NCI-H2196 treated with DMSO at 0.1 percent for 48 hours (cell line): ENCODE measurements at regions not wholly inside any gene's neighbourhood (a gene's known extent, or its start where the extent isn't known, plus 50 kb on each side); places are given as distances from the start of the nearest gene placed in this dataset.
"Not testable (repeated sequence)": the region's sequence is repeated elsewhere in the genome, so short reads cannot be mapped to it uniquely, and the experiment has no call there.

Experiments
- DNase-seq: peaks from one replicate; lab custom pipeline; 2025; ENCODE audit not compliant: unreplicated experiment; lab: John Stamatoyannopoulos, UW

DNA sequence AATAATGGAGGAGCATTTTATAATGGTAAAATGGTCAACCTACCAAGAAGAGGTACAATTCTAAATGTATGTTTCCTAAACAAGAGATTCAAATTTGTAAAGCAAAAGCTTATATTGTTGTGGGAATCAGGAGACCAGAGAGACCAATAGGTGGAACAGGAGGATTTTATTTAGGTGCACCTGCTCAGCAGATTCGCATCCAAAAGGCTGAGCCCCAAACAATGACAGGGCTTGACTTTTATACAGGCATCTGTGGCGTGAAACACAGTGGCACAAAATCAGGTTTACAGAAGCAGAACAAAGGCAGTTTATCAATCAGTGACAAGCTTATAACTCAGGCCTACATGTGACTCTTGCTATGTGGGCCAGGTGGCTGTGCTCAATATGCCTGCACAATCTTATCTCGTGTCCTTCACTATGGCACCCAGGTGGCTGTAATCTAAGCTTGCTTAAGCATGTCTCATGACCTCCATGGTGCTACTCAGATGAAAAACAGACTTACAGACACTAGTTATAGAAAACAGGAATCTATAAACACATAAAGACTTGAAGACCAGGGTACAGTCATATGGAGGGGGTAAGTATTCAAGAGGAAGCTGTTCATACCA lies 780.2 kb upstream of the CA10 start:
- no peak for DNase-seq

GRCh38 chr17:52930581-52930980 lies 772.1 kb upstream of the CA10 start:
- DNase-seq, result no peak

DNA sequence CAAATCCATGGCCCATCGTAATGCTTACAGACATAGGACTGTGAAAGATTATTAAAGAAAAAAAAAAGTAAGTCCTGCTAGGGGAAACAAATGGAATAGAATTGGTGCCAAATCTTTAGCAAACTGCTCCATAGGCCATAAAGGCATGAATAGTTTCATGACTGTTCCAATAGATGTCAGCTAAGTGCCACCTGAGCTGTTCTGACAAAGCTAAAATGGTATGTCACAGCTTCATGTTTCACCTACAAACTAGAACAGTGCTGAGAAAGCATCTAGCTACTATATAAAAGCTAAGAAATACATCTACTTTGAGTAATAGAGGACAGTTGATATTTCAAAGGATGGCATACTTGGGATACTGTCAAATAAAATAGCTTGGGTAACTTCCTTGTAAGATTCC lies 771.6 kb upstream of the CA10 start:
- no peak for DNase-seq

GRCh38 chr17:52923658-52924057 lies 765.1 kb upstream of the CA10 start:
- no peak for DNase-seq

- DNase-seq, result no peak
Observed at GRCh38 chr17:52899235-52899634, 740.7 kb upstream of the CA10 start.

- DNase-seq, result no peak
Observed at GRCh38 chr17:52895272-52895671, 736.8 kb upstream of the CA10 start.

DNA sequence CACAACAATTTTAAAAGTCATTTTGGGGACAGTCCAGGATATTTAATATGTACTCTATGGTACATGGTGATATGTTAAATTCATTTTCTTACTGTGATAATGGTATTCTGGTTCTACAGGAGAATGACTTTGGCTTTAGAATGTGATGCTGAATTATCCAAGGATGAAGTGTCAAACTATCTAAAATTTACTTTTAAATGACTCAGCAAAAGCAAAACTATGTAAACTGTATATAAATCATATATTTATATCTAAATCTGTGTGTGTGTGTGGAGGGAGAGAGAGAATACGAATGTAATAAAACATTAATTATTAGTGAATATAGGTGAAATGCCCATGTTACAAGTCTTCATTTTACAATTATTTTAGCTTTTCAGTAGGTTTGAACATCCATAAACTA lies 733.8 kb upstream of the CA10 start:
- DNase-seq, result no peak

GRCh38 chr17:52885882-52886281 lies 727.4 kb upstream of the CA10 start:
- DNase-seq, result no peak

GRCh38 chr17:52883907-52884491 lies 725.5 kb upstream of the CA10 start:
- DNase-seq, result not testable (repeated sequence)

DNA sequence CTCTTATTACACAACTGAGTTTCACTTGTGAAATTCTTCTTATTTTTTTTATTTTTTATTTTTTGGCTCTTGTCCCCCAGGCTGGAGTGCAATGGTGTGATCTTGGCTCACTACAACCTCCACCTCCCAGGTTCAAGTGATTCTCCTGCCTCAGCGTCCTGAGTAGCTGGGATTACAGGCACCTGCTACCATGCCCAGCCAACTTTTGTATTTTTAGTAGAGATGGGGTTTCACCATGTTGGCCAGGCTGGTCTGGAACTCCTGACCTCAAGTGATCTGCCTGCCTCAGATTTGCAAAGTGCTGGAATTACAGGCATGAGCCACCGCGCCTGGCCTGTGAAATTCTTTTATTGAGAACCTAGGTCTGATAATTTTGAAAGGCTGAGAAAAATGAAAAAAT lies 688.3 kb upstream of the CA10 start:
- not testable (repeated sequence) for DNase-seq

DNA sequence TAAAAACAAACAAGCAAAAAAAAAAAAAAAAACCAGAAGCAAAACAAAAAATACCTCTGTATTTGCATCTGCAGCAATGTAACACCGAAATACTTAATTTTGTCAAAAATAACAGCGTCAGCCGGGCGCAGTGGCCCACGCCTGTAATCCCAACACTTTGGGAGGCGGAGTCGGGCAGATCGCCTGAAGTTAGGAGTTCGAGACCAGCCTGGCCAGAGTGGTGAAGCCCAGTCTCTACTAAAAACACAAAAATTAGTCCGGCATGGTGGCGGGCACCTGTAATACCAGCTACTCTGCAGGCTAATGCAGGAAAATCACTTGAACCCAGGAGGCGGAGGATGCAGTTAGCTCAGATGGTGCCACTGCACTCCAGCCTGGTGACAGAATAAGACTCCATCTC lies 683.5 kb upstream of the CA10 start:
- no peak for DNase-seq

DNA sequence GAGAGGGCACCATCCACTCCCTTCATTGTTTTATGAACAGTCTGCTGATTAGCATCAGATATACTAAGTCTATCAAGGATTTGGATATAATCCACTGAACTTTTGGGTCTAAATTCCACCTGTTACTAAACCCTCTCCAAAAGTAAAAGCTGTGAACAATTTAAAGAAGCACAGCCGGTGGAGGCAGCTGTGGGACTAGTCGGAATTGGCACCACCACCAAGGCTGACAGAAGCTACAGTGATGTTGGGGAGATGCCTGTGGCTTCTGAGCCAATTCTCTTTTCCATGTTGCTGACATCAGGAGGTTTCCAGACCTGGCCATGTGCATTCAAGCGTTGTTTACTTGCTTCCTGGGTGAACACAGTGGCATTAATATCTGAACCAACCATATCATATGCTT lies 679.0 kb upstream of the CA10 start:
- DNase-seq, result no peak

DNA sequence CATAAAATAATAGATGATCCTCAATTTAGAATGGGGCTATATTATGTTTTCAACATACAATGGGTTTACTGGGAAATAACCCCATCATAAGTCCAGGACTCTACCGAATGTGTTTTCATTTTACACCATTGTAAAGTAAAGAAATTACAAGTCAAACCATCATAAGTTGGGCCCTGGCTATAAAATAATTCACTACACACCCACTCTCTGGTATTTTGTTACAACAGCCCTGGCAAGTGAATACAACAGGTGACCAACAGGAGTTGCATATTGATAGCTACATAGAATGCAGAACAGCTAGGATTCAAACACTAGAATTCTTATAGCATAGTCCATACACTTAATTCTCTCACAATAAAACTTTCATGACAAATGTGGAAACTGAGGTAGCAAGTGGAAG lies 673.0 kb upstream of the CA10 start:
- no peak for DNase-seq

DNA sequence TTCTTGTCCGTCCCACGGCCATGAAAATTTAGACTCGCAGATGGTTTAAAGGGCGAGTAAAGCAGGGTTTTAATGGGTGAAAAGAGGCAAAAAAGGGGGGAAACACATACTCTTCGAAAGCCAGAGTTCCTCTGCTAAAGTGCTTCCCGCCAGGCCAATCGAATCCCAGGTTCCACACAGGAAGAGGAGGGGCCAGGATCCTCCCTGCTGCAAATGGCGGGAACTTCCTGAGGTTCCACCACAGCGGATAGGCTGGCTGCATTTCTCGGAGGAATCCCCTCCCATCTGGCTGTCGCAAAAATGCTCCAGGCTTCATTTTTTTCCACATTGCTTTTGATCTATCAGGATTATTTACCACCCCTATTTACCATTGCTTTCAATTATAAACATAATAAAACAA lies 670.1 kb upstream of the CA10 start:
- no peak for DNase-seq

DNA sequence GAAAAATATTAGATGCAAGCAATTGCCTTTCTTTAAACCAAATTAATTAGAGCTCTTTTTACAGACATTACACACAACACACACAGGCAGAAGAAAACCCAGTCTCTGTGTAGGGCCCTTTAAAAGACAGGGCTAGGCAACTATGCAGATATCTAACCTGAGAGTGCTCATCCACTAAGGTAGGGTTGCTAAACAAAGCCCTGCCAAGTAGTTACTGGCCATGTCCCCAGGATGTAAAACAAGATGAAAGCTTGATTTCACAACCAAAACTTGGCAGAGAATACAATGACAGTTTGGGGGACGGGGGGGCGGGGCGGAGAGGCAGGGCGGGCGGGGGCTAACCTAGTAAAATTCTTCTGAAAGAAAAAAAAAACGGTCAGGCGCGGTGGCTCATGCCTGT lies 669.0 kb upstream of the CA10 start:
- DNase-seq, result no peak

DNA sequence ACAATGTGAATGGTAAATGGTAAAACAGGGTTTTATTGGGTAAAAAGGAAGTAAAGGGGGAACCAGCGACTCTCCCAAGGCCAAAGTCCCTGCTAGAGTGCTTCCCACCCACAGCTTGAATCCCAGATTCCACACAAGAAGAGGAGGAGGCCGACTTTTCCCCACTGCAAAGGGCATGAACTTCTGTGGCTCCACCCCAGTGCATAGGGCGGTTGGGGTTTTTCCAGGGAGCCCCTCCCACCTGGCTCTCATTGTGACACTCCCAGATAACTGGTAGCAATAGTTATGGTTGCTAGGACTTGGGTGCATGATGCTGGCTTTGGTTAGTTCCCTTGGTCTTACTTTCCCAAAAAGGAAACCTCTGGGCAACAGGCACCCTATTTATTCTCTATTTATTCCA lies 666.0 kb upstream of the CA10 start:
- DNase-seq, result no peak

DNA sequence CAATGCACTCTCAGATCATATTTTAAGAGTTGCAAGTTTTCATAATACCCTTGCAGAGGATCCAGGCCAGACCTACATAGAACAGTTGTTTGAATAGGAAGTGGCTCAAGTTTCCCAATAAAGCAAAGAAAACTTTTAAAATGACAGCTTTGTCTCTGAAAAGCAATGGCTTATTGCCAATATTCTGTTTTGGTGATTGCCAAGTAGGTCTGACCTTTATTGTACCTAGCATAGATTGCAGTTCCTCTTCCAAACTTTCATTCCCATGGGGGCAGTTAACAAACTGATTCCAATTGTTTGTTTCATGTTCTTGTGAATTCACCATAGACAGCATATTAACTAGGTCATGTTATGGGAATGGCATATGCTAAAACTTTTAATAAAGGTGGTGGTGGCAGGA lies 664.6 kb upstream of the CA10 start:
- no peak for DNase-seq

- no peak for DNase-seq
Observed at GRCh38 chr17:52790359-52790955, 631.9 kb upstream of the CA10 start.

- no peak for DNase-seq
Observed at GRCh38 chr17:52789829-52790228, 631.3 kb upstream of the CA10 start.

DNA sequence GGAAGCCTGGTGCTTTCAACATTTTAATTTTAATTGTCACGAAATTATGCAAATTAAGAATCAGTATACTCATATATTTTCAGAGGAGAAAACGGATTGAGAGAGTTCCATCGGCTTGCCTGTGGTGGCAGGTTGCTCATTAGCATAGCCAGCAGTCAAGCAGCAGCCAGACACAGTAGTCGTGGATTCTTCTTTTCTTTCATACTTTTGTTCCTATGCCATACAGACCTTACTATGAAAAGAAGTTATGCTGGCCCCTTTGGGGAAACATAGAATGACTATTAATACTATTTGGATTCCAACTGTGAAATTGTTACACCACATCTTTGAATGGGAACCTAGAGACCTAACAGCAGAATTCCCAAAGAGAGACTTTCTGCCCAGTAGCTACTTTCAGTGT lies 617.7 kb upstream of the CA10 start:
- no peak for DNase-seq

- DNase-seq, result no peak
Observed at GRCh38 chr17:52762794-52763167, 604.3 kb upstream of the CA10 start.

GRCh38 chr17:52762147-52762793 lies 603.8 kb upstream of the CA10 start:
- DNase-seq, result no peak

DNA sequence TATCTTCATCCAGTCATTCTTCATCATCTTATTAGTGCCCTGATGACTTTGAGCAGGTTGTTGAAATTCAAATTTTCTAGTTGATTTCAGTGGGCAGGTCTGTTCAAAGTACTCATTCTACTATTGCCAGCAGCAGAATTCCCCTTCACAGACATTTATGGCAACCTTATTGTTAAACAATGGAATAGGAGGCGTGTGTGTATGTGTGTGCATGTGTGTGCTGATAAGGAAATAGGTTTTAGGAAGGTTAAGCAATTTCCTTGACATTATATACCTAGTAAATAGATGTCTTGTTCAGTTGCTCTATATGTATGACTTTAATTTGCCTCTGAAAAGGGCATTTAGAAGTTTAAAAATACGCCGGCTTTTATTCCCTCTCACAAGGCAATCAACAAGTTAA lies 601.4 kb upstream of the CA10 start:
- no peak for DNase-seq
